ENCODE measurements at regions not wholly inside any gene's neighbourhood (a gene's known extent, or its start where the extent isn't known, plus 50 kb on each side); places are given as distances from the start of the nearest gene placed in this dataset.

DNA sequence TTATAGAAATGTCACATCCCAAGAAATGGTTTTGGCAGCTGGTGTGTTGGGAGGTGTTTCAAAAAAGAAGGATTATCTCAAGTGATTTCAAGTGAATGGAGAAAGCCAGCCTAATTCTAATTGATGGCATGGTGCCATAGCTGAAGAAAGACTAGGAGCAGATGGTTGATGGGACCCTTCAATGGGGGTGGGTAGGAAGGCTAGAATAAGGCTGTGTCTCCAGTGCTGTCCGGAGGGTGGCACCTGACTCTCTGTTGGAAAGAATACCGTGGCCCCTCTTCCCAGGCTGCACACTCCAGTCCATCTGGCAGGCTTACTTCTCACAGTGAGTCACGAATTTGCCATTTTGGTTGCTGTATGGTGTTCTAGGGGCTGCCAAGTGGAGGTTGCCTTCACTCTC lies 51.0 kb upstream of the GPR12 start:
- H3K9me3 ChIP-seq (ENCODE audit: control insufficient read depth, insufficient read depth, low read length) = no peaks in the 10 kb centered on the region
- no peaks in the 10 kb centered on the region for H3K36me3 ChIP-seq (ENCODE audit: control insufficient read depth, insufficient read depth, low read length)
- WGBS (ENCODE audit: insufficient coverage, insufficient read length) = no CpG with 5 or more reads among the region's 3 CpGs
- H3K27me3 ChIP-seq (ENCODE audit: control insufficient read depth, insufficient read depth, low read length) = no peaks in the 10 kb centered on the region
- no peak for DNase-seq (ENCODE audit: low read depth, low spot score)
- no peak overlapping the region for H3K4me3 ChIP-seq (ENCODE audit: low read length)
- H3K4me1 ChIP-seq (ENCODE audit: control insufficient read depth, insufficient read depth, low read length) = peaks cover 3% of the 10 kb centered on the region
- H3K27ac ChIP-seq (ENCODE audit: low read length) = no peak overlapping the region

Measured in iPS DF 6.9 (cell line).